Fibroblast of lung (primary cell): ENCODE measurements at regions not wholly inside any gene's neighbourhood (a gene's known extent, or its start where the extent isn't known, plus 50 kb on each side); places are given as distances from the start of the nearest gene placed in this dataset.

ENCODE experiments used
- DNase-seq, 2 donors: peaks; one replicate each; pipeline versions ENCODE4 v3.0.0 to v3.0.0-alpha.2; 2010; ENCODE audit warnings: low read depth in 2 of 2
- H2AFZ ChIP-seq: 2 replicates; pipeline ENCODE4 v1.5.1; 2012; ENCODE audit warnings: low read length, control low read depth, inconsistent platforms
- H3K27ac ChIP-seq: 2 replicates; pipeline ENCODE4 v1.5.1; 2011; ENCODE audit warnings: low read length, control low read depth; ENCODE audit not compliant: insufficient read depth
- H3K27me3 ChIP-seq: 2 replicates; pipeline ENCODE4 v1.5.1; 2011; ENCODE audit warnings: mild to moderate bottlenecking, low read length; ENCODE audit not compliant: control insufficient read depth, insufficient read depth
- H3K36me3 ChIP-seq: 2 replicates; pipeline ENCODE4 v1.5.1; 2011; ENCODE audit warnings: low read length; ENCODE audit not compliant: control insufficient read depth, insufficient read depth
- H3K4me1 ChIP-seq: 2 replicates; pipeline ENCODE4 v1.5.1; 2011; ENCODE audit warnings: low read length; ENCODE audit not compliant: control insufficient read depth, insufficient read depth; ENCODE audit errors: extremely low read depth
- H3K4me2 ChIP-seq: 2 replicates; pipeline ENCODE4 v1.5.1; 2011; ENCODE audit warnings: low read length, control low read depth; ENCODE audit not compliant: insufficient read depth; ENCODE audit errors: extremely low read depth
- H3K4me3 ChIP-seq, 4 experiments: fragments of 200-600 bp in 1 of 4; sonication (generic) in 1 of 4; replicated peaks in 1 of 4; 2 replicates each; pipeline ENCODE4 v1.5.1; 2011 to 2016; ENCODE audit warnings: low read length in 4 of 4, low read depth in 3 of 4, mild to moderate bottlenecking in 3 of 4, control low read depth in 2 of 4, inconsistent platforms in 1 of 4, mixed read lengths in 1 of 4; ENCODE audit not compliant: insufficient read depth in 1 of 4; ENCODE audit errors: control extremely low read depth in 1 of 4
- H3K79me2 ChIP-seq: 2 replicates; pipeline ENCODE4 v1.5.1; 2012; ENCODE audit warnings: mild to moderate bottlenecking, low read length, inconsistent platforms; ENCODE audit not compliant: control insufficient read depth, insufficient read depth
- H3K9ac ChIP-seq: 2 replicates; pipeline ENCODE4 v1.5.1; 2011; ENCODE audit warnings: mild to moderate bottlenecking, low read length, control low read depth; ENCODE audit not compliant: insufficient read depth
- H3K9me3 ChIP-seq: 2 replicates; pipeline ENCODE4 v1.5.1; 2012; ENCODE audit warnings: low read depth, low read length; ENCODE audit not compliant: control insufficient read depth, insufficient read depth
- H4K20me1 ChIP-seq: 2 replicates; pipeline ENCODE4 v1.5.1; 2011; ENCODE audit warnings: low read length; ENCODE audit not compliant: control insufficient read depth, insufficient read depth; ENCODE audit errors: extremely low read depth
- EZH2 ChIP-seq: IDR thresholded peaks from 2 replicates; pipeline ENCODE4 v1.5.1; 2012; ENCODE audit warnings: low read length, control low read depth, mild to moderate bottlenecking; ENCODE audit errors: missing control alignments
- TF ChIP-seq, protein P1 (sequence below), 2 donors: IDR thresholded peaks in 1 of 2; conservative IDR thresholded peaks in 1 of 2; 1 replicate in 1 of 2; 2 replicates in 1 of 2; pipeline ENCODE4 v1.5.1; 2011 to 2012; ENCODE audit warnings: low read length in 2 of 2, control low read depth in 1 of 2, inconsistent platforms in 1 of 2, low read depth in 1 of 2, mild to moderate bottlenecking in 1 of 2

DNA sequence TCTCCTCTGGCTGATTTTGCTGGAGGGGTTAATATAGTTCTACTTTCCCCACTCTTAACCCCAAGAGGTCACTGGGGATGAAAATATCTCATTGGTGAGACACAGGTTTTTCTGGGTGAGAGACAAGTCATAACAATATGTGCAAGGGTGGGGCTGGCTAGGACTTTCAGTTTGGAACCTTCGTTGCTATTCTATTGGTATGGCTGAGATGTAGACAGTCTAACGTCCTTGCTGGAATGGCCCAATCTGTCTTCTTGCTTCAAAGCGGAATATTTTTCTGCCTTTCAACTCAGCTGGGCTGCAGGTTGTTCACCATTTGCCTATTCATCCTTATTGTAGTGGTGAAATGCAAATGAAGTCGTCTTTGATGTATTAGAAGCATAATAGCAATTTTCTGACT is 267.3 kb upstream of the MKI67 start:
- H2AFZ ChIP-seq, result no peak overlapping the region
- DNase-seq, result no peak
- TF ChIP-seq, protein P1, sequence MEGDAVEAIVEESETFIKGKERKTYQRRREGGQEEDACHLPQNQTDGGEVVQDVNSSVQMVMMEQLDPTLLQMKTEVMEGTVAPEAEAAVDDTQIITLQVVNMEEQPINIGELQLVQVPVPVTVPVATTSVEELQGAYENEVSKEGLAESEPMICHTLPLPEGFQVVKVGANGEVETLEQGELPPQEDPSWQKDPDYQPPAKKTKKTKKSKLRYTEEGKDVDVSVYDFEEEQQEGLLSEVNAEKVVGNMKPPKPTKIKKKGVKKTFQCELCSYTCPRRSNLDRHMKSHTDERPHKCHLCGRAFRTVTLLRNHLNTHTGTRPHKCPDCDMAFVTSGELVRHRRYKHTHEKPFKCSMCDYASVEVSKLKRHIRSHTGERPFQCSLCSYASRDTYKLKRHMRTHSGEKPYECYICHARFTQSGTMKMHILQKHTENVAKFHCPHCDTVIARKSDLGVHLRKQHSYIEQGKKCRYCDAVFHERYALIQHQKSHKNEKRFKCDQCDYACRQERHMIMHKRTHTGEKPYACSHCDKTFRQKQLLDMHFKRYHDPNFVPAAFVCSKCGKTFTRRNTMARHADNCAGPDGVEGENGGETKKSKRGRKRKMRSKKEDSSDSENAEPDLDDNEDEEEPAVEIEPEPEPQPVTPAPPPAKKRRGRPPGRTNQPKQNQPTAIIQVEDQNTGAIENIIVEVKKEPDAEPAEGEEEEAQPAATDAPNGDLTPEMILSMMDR (conservative IDR thresholded peaks at IDR 0.05 in 1 of 2, IDR thresholded peaks at IDR 0.05 in 1 of 2; ENCODE audit: low read depth in 1 of 2, low read length in 2 of 2), result no peak
- no peak for TF ChIP-seq EZH2
- H3K9me3 ChIP-seq, result no peaks in the 10 kb centered on the region
- H3K79me2 ChIP-seq, result no peaks in the 10 kb centered on the region
- H4K20me1 ChIP-seq, result no peaks in the 10 kb centered on the region
- H3K4me2 ChIP-seq, result no peak overlapping the region
- no peak overlapping the region for H3K27ac ChIP-seq
- H3K4me1 ChIP-seq, result no peaks in the 10 kb centered on the region
- no peaks in the 10 kb centered on the region for H3K36me3 ChIP-seq
- no peak overlapping the region for H3K9ac ChIP-seq
- H3K4me3 ChIP-seq, result no peak overlapping the region
- H3K27me3 ChIP-seq, result no peaks in the 10 kb centered on the region

DNA sequence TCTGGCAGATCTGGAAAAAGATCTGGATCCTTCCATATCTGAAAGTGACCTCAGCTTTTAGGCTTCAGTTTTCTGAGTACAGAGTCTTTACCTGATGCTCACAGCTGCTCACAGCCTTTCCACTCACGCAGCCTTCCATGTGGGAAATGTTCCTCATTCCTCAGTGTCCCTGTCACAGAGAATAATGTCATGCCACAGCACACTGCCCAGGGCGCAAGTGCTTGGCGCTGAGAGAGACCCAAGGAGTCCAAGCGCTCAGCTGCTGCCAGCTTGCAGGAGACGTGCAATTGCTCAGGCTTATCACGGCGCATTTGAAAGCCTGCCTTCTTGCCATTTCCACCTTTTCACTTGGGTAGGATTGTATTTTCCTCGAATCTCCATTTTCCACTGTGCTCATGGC is 271.9 kb upstream of the MKI67 start:
- no peak for DNase-seq
- TF ChIP-seq EZH2, result no peak
- TF ChIP-seq, protein P1 (conservative IDR thresholded peaks at IDR 0.05 in 1 of 2, IDR thresholded peaks at IDR 0.05 in 1 of 2; ENCODE audit: low read depth in 1 of 2, low read length in 2 of 2), result no peak
- no peaks in the 10 kb centered on the region for H3K4me1 ChIP-seq

DNA sequence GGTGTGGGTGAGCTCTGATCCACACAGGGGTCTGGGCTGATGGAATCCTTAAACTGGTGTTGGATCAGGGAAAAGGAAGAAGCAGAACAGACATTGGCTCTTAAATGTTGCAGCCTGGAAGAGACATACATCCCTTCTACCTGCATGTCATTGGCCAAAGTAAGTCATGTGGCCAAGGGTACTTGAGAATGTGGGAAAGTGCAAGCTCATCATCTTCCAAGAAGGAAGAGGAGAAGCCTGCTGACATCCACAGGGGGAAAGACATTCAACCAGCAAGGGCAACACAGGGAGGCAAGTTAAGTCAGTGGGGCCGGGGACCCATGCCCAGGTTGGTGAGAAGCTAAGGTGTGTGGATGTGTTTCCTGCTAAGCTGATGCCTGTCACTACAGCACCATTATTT is 272.8 kb upstream of the MKI67 start:
- H2AFZ ChIP-seq, result no peak overlapping the region
- no peaks in the 10 kb centered on the region for H3K27me3 ChIP-seq
- no peak overlapping the region for H3K9ac ChIP-seq
- DNase-seq, result no peak
- H3K4me2 ChIP-seq, result no peak overlapping the region
- no peaks in the 10 kb centered on the region for H3K79me2 ChIP-seq
- no peaks in the 10 kb centered on the region for H3K36me3 ChIP-seq
- H3K27ac ChIP-seq, result no peak overlapping the region
- no peak overlapping the region for H3K4me3 ChIP-seq
- H3K4me1 ChIP-seq, result no peaks in the 10 kb centered on the region
- no peaks in the 10 kb centered on the region for H4K20me1 ChIP-seq
- no peak for TF ChIP-seq EZH2
- TF ChIP-seq, protein P1 (conservative IDR thresholded peaks at IDR 0.05 in 1 of 2, IDR thresholded peaks at IDR 0.05 in 1 of 2; ENCODE audit: low read depth in 1 of 2, low read length in 2 of 2), result no peak
- no peaks in the 10 kb centered on the region for H3K9me3 ChIP-seq

More for the DNA sequence above, 271.9 kb upstream of the MKI67 start:
- H2AFZ ChIP-seq, result no peak overlapping the region
- H3K27ac ChIP-seq, result no peak overlapping the region
- no peaks in the 10 kb centered on the region for H3K79me2 ChIP-seq
- H3K27me3 ChIP-seq, result no peaks in the 10 kb centered on the region
- H3K4me3 ChIP-seq, result no peak overlapping the region
- H3K9ac ChIP-seq, result no peak overlapping the region
- H3K9me3 ChIP-seq, result no peaks in the 10 kb centered on the region
- H4K20me1 ChIP-seq, result no peaks in the 10 kb centered on the region
- H3K36me3 ChIP-seq, result no peaks in the 10 kb centered on the region
- H3K4me2 ChIP-seq, result no peak overlapping the region
